ENCODE measurements at regions not wholly inside any gene's neighbourhood (a gene's known extent, or its start where the extent isn't known, plus 50 kb on each side); places are given as distances from the start of the nearest gene placed in this dataset.

- DNase-seq, result no peak
Observed at GRCh38 chr18:38368886-38369285, 803.3 kb upstream of the CELF4 start.

GRCh38 chr18:38368246-38368645, 802.6 kb upstream of the CELF4 start:
- DNase-seq, result no peak

GRCh38 chr18:38367473-38367872, 801.9 kb upstream of the CELF4 start:
- no peak for DNase-seq

- DNase-seq, result peak; percentile 58 to 90
Observed at GRCh38 chr18:38362286-38362792, 796.7 kb upstream of the CELF4 start.

- DNase-seq, result no peak
Observed at GRCh38 chr18:38358805-38359657, 793.4 kb upstream of the CELF4 start.

GRCh38 chr18:38353149-38353548, 787.6 kb upstream of the CELF4 start:
- DNase-seq, result no peak

- no peak for DNase-seq
Observed at GRCh38 chr18:38350141-38350540, 784.5 kb upstream of the CELF4 start.

- DNase-seq, result no peak
Observed at GRCh38 chr18:38330573-38330972, 765.0 kb upstream of the CELF4 start.

GRCh38 chr18:38329145-38329544, 763.5 kb upstream of the CELF4 start:
- DNase-seq, result no peak

GRCh38 chr18:38322206-38322605, 756.6 kb upstream of the CELF4 start:
- no peak for DNase-seq

GRCh38 chr18:38321262-38321661, 755.7 kb upstream of the CELF4 start:
- peak in 1 of 2 experiments; percentile 18 for DNase-seq

- no peak for DNase-seq
Observed at GRCh38 chr18:38318416-38318815, 752.8 kb upstream of the CELF4 start.

GRCh38 chr18:38313831-38314230, 748.2 kb upstream of the CELF4 start:
- DNase-seq, result no peak

- no peak for DNase-seq
Observed at GRCh38 chr18:38312532-38312931, 746.9 kb upstream of the CELF4 start.

GRCh38 chr18:38310936-38311335, 745.3 kb upstream of the CELF4 start:
- no peak for DNase-seq

GRCh38 chr18:38307914-38308313, 742.3 kb upstream of the CELF4 start:
- no peak for DNase-seq

- DNase-seq, result no peak
Observed at GRCh38 chr18:38305961-38306360, 740.4 kb upstream of the CELF4 start.

GRCh38 chr18:38301621-38302020, 736.0 kb upstream of the CELF4 start:
- DNase-seq, result no peak

- DNase-seq, result peak; percentile 81 to 94
Observed at GRCh38 chr18:38297910-38298309, 732.3 kb upstream of the CELF4 start.

GRCh38 chr18:38290229-38290628, 724.6 kb upstream of the CELF4 start:
- no peak for DNase-seq

- DNase-seq, result peak in 1 of 2 experiments; percentile 42
Observed at GRCh38 chr18:38284972-38285371, 719.4 kb upstream of the CELF4 start.

- no peak for DNase-seq
Observed at GRCh38 chr18:38263066-38263465, 697.5 kb upstream of the CELF4 start.

GRCh38 chr18:38262661-38263060, 697.1 kb upstream of the CELF4 start:
- no peak for DNase-seq

- DNase-seq, result no peak
Observed at GRCh38 chr18:38257661-38258060, 692.1 kb upstream of the CELF4 start.

- DNase-seq, result no peak
Observed at GRCh38 chr18:38256366-38256765, 690.8 kb upstream of the CELF4 start.
